Smooth muscle cell (in vitro differentiated cells): ENCODE measurements at regions not wholly inside any gene's neighbourhood (a gene's known extent, or its start where the extent isn't known, plus 50 kb on each side); places are given as distances from the start of the nearest gene placed in this dataset.

ENCODE experiments used
- DNase-seq: peaks from one replicate; lab custom pipeline; 2025; ENCODE audit not compliant: unreplicated experiment; lab: John Stamatoyannopoulos, UW
- H2AFZ ChIP-seq: fragments of 200-600 bp; sonication (generic); 2 replicates; pipeline ENCODE4 v1.6.0; 2016; ENCODE audit warnings: antibody characterized with exemption, low read depth, mild to moderate bottlenecking
- H3F3A ChIP-seq: fragments of 200-600 bp; sonication (generic); 2 replicates; pipeline ENCODE4 v1.6.0; 2017; ENCODE audit warnings: antibody characterized with exemption, low read depth
- H3K27ac ChIP-seq: fragments of 200-600 bp; sonication (generic); 2 replicates; pipeline ENCODE4 v1.5.1; 2016; ENCODE audit warnings: low read depth, mild to moderate bottlenecking
- H3K27me3 ChIP-seq: fragments of 200-600 bp; sonication (generic); 2 replicates; pipeline ENCODE4 v1.6.1; 2016; ENCODE audit warnings: low read depth, mild to moderate bottlenecking
- H3K36me3 ChIP-seq: fragments of 200-600 bp; sonication (generic); 2 replicates; pipeline ENCODE4 v1.5.1; 2016; ENCODE audit warnings: low read depth
- H3K4me1 ChIP-seq: fragments of 200-600 bp; sonication (generic); 2 replicates; pipeline ENCODE4 v1.5.1; 2016; ENCODE audit warnings: low read depth
- H3K4me2 ChIP-seq: fragments of 200-600 bp; sonication (generic); 2 replicates; pipeline ENCODE4 v1.6.0; 2016; ENCODE audit warnings: mild to moderate bottlenecking
- H3K4me3 ChIP-seq: fragments of 200-600 bp; sonication (generic); 2 replicates; pipeline ENCODE4 v1.5.1; 2016; ENCODE audit warnings: mild to moderate bottlenecking
- H3K79me2 ChIP-seq: fragments of 200-600 bp; sonication (generic); 2 replicates; pipeline ENCODE4 v1.6.0; 2016; ENCODE audit warnings: low read depth, mild to moderate bottlenecking
- H3K9ac ChIP-seq: fragments of 200-600 bp; sonication (generic); 2 replicates; pipeline ENCODE4 v1.6.0; 2016; ENCODE audit warnings: low read depth
- H3K9me3 ChIP-seq: fragments of 200-600 bp; sonication (generic); replicated peaks from 2 replicates; pipeline ENCODE4 v1.5.1; 2016; ENCODE audit warnings: low read depth
- H4K20me1 ChIP-seq: fragments of 200-600 bp; sonication (generic); 2 replicates; pipeline ENCODE4 v1.6.0; 2016; ENCODE audit warnings: low read depth
- CTCF ChIP-seq: fragments of 200-600 bp; sonication (generic); IDR thresholded peaks from 2 replicates; pipeline ENCODE4 v1.5.1; 2017; ENCODE audit warnings: borderline replicate concordance, mild to moderate bottlenecking, antibody characterized with exemption; ENCODE audit not compliant: insufficient read depth, poor library complexity, severe bottlenecking
- WGBS: methylation state at CpG from one replicate; pipeline ENCODE4 v1.1.7; 2016; ENCODE audit warnings: low lambda C conversion rate; 5-methylcytosine and 5-hydroxymethylcytosine counted together

DNA sequence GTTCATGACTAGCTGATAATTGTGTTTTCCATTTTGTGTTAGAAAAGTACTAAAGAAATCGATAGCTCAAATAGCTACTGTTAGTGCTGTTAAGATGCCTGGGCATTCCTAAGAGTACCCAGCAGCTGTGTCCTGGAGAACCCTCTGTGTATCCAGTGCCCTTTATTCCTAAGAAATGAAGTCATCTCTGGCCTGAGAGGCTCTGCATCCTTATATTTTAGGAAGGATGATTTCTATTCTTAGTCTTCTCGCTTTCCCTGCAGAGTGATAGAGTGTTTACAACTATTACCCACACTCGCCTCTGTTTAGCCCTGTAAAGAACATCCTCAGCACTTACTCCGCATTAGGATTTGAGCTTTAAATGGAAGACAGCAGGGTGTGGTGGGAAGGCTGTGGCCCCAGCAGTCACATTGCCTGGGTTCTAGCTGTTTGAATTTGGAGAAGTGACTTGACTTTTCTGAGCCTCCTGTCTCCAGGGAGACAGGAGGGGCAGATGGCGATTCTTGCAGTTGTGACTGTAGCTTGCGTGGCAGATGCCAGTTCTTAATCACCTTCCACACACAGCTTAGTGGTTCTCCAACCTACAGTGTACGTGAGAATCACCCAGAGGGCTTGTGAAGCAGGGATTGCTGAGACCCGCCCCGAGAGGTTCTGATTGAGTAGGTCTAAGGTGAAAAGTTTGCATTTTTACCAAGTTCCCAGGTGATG lies 177.2 kb upstream of the PITX1 start:
- DNase-seq, result no peak
- H3F3A ChIP-seq, result peaks cover 29% of the 10 kb centered on the region
- no peak overlapping the region for H2AFZ ChIP-seq

GRCh38 chr5:135210286-135211055 lies 176.4 kb upstream of the PITX1 start:
- H3K4me1 ChIP-seq, result peaks cover 15% of the 10 kb centered on the region
- no peak for TF ChIP-seq CTCF
- no peaks in the 10 kb centered on the region for H3K36me3 ChIP-seq
- H3K79me2 ChIP-seq, result no peaks in the 10 kb centered on the region
- H4K20me1 ChIP-seq, result no peaks in the 10 kb centered on the region
- no peaks in the 10 kb centered on the region for H3K9me3 ChIP-seq
- WGBS, result 69% methylated on average over 10 of the region's 10 CpGs
- H3K4me3 ChIP-seq, result no peak overlapping the region
- peak overlapping the region; percentile 85 for H3K27ac ChIP-seq
- H3K9ac ChIP-seq, result no peak overlapping the region
- H3K27me3 ChIP-seq, result no peaks in the 10 kb centered on the region
- no peak for DNase-seq
- H2AFZ ChIP-seq, result no peak overlapping the region
- peak overlapping the region; percentile 65 for H3K4me2 ChIP-seq
- H3F3A ChIP-seq, result peaks cover 29% of the 10 kb centered on the region

More for the DNA sequence above, 177.2 kb upstream of the PITX1 start:
- Histone ChIP-seq H3K9ac (no peak overlapping the region), H3K9me3 (no peaks in the 10 kb centered on the region), H3K4me2 (peak overlapping the region; percentile 65), H3K4me1 (peaks cover 15% of the 10 kb centered on the region), H3K79me2 (no peaks in the 10 kb centered on the region), H3K36me3 (no peaks in the 10 kb centered on the region), H3K27me3 (no peaks in the 10 kb centered on the region), H4K20me1 (no peaks in the 10 kb centered on the region), H3K27ac (peak overlapping the region; percentile 50), H3K4me3 (no peak overlapping the region)
- no peak for TF ChIP-seq CTCF
- WGBS, result 57% methylated on average over 9 of the region's 9 CpGs

DNA sequence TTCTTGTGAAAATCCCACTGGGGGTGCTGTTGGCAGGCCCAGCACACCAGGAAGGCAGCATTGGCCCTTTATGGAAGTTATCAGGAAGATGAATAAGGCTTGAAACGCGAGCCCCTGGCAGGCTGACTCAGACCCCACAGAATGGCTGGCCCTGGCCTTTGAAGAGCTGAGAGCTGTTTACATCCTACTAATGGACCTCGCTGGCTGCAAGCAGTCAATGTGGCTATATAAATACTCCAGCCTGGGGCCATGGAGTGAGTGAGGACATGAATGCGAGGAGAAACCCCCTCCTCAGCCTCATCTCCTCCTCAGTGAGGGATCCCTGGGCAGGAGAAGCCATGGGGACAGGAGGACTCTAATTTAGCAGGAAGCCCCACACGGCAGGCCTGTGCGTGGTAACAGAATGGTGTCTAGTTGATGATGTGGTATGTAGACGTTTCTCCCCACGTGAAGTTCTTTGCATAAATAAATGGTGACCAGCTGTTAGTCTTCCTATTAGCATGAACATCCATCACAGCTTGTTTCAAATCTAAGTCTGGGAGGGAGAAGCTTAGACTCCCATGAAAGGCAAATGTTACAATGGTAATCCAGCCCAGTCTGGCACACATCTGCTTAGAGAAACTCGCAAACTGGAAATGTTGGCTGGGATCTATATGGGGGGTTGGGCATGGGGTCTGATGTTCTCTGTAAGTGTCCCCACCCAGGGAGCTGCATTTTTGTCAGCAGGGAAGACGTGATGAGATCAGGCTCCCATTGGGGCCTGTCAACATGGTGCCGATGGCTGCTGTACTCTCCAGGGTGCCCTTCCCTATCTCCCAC lies 175.1 kb upstream of the PITX1 start:
- H3K27me3 ChIP-seq, result no peaks in the 10 kb centered on the region
- H4K20me1 ChIP-seq, result no peaks in the 10 kb centered on the region
- H3K4me1 ChIP-seq, result peaks cover 15% of the 10 kb centered on the region
- H3K4me2 ChIP-seq, result peak overlapping the region; percentile 62
- TF ChIP-seq CTCF, result no peak
- peak; percentile 48 for DNase-seq
- no peaks in the 10 kb centered on the region for H3K36me3 ChIP-seq
- H2AFZ ChIP-seq, result no peak overlapping the region
- 20% methylated on average over 11 of the region's 11 CpGs for WGBS
- H3K79me2 ChIP-seq, result no peaks in the 10 kb centered on the region
- peaks cover 29% of the 10 kb centered on the region for H3F3A ChIP-seq
- peak overlapping the region; percentile 39 for H3K9ac ChIP-seq
- no peaks in the 10 kb centered on the region for H3K9me3 ChIP-seq
- H3K4me3 ChIP-seq, result no peak overlapping the region
- H3K27ac ChIP-seq, result peak overlapping the region; percentile 85
